ENCODE measurements at regions not wholly inside any gene's neighbourhood (a gene's known extent, or its start where the extent isn't known, plus 50 kb on each side); places are given as distances from the start of the nearest gene placed in this dataset.

DNA sequence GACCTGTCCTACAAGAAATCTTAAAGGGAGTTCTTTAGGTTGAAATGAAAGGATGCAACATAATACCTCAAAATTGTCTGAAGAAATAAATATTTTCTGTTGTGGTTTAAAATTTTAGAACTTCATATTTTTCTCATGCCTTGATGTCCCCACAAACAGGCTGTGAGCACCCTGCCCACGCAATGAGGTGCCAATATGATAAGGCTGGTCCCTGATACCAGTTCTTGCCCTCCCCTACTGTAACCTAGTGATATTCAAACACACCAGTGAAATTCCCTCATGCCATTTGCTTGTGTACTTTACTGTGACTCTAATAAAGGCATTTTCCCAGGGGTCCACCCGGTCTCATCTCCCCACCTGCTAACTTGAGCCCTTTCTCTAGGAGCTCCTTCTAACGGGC is 67.3 kb upstream of the SIRPG start:
- H3K4me1 ChIP-seq (ENCODE audit: insufficient read depth, low read length) = no peaks in the 10 kb centered on the region

DNA sequence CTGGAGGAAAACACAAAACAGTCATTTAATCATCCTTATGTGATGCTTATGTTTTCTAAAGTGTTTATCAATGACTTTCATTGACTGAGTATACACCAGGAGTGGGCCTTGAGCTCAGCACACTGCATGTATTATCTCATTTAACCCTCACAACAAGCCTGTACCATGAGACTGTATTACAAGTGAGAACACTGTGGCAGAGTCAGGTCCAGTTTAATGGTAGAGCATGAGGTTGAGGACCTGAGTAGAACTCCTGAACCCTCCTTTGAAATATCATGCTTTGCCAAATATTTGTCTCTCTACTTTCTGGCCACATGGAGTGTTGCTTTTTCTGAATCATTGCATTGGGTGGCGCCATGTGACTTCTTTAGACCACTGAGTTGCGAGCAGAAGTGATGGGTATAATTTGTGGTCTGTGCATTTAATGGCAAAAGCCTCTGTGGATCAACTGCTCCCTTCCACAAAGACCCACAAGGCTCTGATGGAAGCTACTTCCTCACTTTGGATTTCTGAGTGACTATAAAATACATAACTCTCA is 65.0 kb upstream of the SIRPG start:
- Histone ChIP-seq H3K79me2 (ENCODE audit: insufficient read depth, low read length) (no peaks in the 10 kb centered on the region), H2AFZ (ENCODE audit: low read length) (no peak overlapping the region), H4K20me1 (ENCODE audit: insufficient read depth, low read length) (no peaks in the 10 kb centered on the region), H3K27me3 (ENCODE audit: insufficient read depth, low read length) (peaks cover 6% of the 10 kb centered on the region), H3K4me1 (ENCODE audit: insufficient read depth, low read length) (peaks cover 12% of the 10 kb centered on the region), H3K9me3 (ENCODE audit: low read depth, low read length) (no peaks in the 10 kb centered on the region), H3K36me3 (ENCODE audit: insufficient read depth, low read length) (no peaks in the 10 kb centered on the region), H3K4me3 (ENCODE audit: insufficient read depth, low read length) (no peak overlapping the region), H3K4me2 (ENCODE audit: insufficient read depth, low read length) (no peak overlapping the region), H3K27ac (ENCODE audit: low read depth, low read length) (no peak overlapping the region)
- TF ChIP-seq, protein P1, sequence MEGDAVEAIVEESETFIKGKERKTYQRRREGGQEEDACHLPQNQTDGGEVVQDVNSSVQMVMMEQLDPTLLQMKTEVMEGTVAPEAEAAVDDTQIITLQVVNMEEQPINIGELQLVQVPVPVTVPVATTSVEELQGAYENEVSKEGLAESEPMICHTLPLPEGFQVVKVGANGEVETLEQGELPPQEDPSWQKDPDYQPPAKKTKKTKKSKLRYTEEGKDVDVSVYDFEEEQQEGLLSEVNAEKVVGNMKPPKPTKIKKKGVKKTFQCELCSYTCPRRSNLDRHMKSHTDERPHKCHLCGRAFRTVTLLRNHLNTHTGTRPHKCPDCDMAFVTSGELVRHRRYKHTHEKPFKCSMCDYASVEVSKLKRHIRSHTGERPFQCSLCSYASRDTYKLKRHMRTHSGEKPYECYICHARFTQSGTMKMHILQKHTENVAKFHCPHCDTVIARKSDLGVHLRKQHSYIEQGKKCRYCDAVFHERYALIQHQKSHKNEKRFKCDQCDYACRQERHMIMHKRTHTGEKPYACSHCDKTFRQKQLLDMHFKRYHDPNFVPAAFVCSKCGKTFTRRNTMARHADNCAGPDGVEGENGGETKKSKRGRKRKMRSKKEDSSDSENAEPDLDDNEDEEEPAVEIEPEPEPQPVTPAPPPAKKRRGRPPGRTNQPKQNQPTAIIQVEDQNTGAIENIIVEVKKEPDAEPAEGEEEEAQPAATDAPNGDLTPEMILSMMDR (IDR thresholded peaks at IDR 0.05; ENCODE audit: extremely low read depth, low read depth, low read length) = no peak
- no peak for DNase-seq (ENCODE audit: insufficient read length, low spot score, missing footprints)

More for the DNA sequence above, 67.3 kb upstream of the SIRPG start:
- TF ChIP-seq, protein P1 (IDR thresholded peaks at IDR 0.05; ENCODE audit: extremely low read depth, low read depth, low read length) = no peak
- Histone ChIP-seq H3K36me3 (ENCODE audit: insufficient read depth, low read length) (no peaks in the 10 kb centered on the region), H3K9me3 (ENCODE audit: low read depth, low read length) (no peaks in the 10 kb centered on the region), H3K4me2 (ENCODE audit: insufficient read depth, low read length) (no peak overlapping the region), H3K27me3 (ENCODE audit: insufficient read depth, low read length) (peaks cover 9% of the 10 kb centered on the region), H2AFZ (ENCODE audit: low read length) (no peak overlapping the region), H3K79me2 (ENCODE audit: insufficient read depth, low read length) (no peaks in the 10 kb centered on the region), H4K20me1 (ENCODE audit: insufficient read depth, low read length) (no peaks in the 10 kb centered on the region), H3K27ac (ENCODE audit: low read depth, low read length) (no peak overlapping the region), H3K4me3 (ENCODE audit: insufficient read depth, low read length) (no peak overlapping the region)
- no peak for DNase-seq (ENCODE audit: insufficient read length, low spot score, missing footprints)

DNA sequence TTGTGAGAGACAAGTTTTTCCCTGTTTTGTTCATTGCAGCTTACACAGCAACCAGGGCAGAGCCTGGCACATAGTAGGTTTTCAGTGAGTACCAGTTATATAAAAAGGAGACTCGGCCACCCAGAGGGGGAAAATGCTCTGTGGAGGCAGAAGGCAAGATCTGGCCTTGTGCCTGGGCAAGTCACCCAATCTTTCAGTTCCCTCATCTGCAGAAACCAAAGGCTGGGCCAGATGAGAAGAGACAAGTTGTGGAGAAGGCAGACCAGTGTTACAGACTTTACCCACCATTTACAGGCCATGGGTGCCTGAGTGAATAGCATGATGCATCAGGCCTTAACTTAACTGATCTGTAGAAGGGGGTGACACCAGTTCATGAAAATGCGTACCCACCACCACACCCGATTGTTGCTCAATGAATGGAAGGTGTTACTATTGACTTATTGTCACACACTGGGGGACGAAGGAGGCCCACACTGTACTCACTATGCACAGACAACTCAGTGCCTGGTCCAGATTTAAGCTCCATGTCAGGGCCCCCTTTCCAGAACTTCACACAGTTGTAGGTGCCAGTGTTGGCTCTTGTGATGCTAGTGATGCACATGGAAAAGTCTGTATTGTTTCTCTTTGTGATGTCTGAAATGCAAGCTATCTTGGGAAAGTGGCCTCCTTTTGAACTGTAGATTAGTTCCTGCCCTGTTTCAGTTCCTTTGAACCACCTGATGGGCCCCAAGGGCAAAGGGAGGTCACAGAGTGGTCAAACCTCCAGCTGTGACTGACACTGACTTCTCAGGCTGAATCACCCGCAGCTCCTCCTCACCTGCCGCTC is 64.3 kb upstream of the SIRPG start:
- TF ChIP-seq, protein P1 (IDR thresholded peaks at IDR 0.05; ENCODE audit: extremely low read depth, low read depth, low read length) = no peak
- Histone ChIP-seq H3K79me2 (ENCODE audit: insufficient read depth, low read length) (no peaks in the 10 kb centered on the region), H3K27ac (ENCODE audit: low read depth, low read length) (no peak overlapping the region), H3K4me2 (ENCODE audit: insufficient read depth, low read length) (no peak overlapping the region), H3K27me3 (ENCODE audit: insufficient read depth, low read length) (peaks cover 3% of the 10 kb centered on the region), H3K4me3 (ENCODE audit: insufficient read depth, low read length) (no peak overlapping the region), H2AFZ (ENCODE audit: low read length) (no peak overlapping the region), H4K20me1 (ENCODE audit: insufficient read depth, low read length) (no peaks in the 10 kb centered on the region), H3K9me3 (ENCODE audit: low read depth, low read length) (no peaks in the 10 kb centered on the region), H3K36me3 (ENCODE audit: insufficient read depth, low read length) (no peaks in the 10 kb centered on the region), H3K4me1 (ENCODE audit: insufficient read depth, low read length) (peaks cover 12% of the 10 kb centered on the region)
- DNase-seq (ENCODE audit: insufficient read length, low spot score, missing footprints) = no peak

DNA sequence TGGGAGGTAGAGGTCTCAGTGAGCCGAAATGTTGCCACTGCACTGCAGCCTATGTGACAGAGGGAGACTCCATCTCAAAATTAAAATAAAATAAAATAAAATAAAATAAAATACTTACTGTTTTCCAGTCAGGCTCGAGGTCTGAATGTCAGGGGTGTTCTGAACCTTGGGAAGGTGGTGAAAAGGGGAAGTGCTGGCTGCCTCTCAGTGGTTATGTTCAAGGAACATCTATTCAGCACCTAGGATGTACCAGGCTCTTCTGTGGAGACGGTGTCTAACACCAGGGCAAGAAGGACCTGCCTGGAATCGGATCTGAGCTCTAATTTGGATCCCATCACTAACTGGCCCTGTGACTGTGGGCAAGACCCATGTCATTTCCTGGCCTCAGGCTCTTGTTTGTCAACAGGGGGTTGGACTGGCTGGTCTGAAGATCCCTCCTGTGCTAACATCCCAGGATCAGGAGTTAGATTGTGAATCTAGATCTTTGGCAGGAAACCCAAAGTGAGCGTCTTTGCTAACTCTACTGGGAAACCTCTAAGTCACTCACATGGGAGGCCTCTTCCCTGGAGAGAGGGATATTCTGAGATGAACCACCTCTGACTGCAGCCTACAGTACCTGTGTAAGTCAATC is 63.4 kb upstream of the SIRPG start:
- H3K36me3 ChIP-seq (ENCODE audit: insufficient read depth, low read length) = no peaks in the 10 kb centered on the region
- H3K9me3 ChIP-seq (ENCODE audit: low read depth, low read length) = no peaks in the 10 kb centered on the region
- peaks cover 3% of the 10 kb centered on the region for H3K27me3 ChIP-seq (ENCODE audit: insufficient read depth, low read length)
- H3K27ac ChIP-seq (ENCODE audit: low read depth, low read length) = no peak overlapping the region
- peaks cover 12% of the 10 kb centered on the region for H3K4me1 ChIP-seq (ENCODE audit: insufficient read depth, low read length)
- no peak overlapping the region for H3K4me2 ChIP-seq (ENCODE audit: insufficient read depth, low read length)
- no peak overlapping the region for H2AFZ ChIP-seq (ENCODE audit: low read length)
- H3K4me3 ChIP-seq (ENCODE audit: insufficient read depth, low read length) = no peak overlapping the region
- H4K20me1 ChIP-seq (ENCODE audit: insufficient read depth, low read length) = no peaks in the 10 kb centered on the region
- TF ChIP-seq, protein P1 (IDR thresholded peaks at IDR 0.05; ENCODE audit: extremely low read depth, low read depth, low read length) = no peak
- DNase-seq (ENCODE audit: insufficient read length, low spot score, missing footprints) = no peak
- no peaks in the 10 kb centered on the region for H3K79me2 ChIP-seq (ENCODE audit: insufficient read depth, low read length)

All from osteoblast (primary cell).